GM12864 (cell line): ENCODE measurements at regions not wholly inside any gene's neighbourhood (a gene's known extent, or its start where the extent isn't known, plus 50 kb on each side); places are given as distances from the start of the nearest gene placed in this dataset.

Experiments used
- DNase-seq: peaks from one replicate; pipeline ENCODE4 v3.0.0-alpha.2; 2011; ENCODE audit warnings: low read depth
- H3K4me3 ChIP-seq: 2 replicates; pipeline ENCODE4 v1.5.1; 2011; ENCODE audit warnings: mild to moderate bottlenecking, low read depth, low read length, control low read depth
- CTCF ChIP-seq: IDR thresholded peaks from 2 replicates; pipeline ENCODE4 v1.5.1; 2011; ENCODE audit warnings: low read depth, mild to moderate bottlenecking, moderate library complexity, low read length, control low read depth, inconsistent platforms; ENCODE audit errors: missing control alignments

- no peak for TF ChIP-seq CTCF
- DNase-seq, result no peak
- H3K4me3 ChIP-seq, result no peak overlapping the region
Measured at GRCh38 chr15:100740138-100740537, 137.7 kb downstream of the ASB7 start.

- no peak for TF ChIP-seq CTCF
- H3K4me3 ChIP-seq, result no peak overlapping the region
- DNase-seq, result no peak
Measured at GRCh38 chr15:100751585-100751984, 128.0 kb upstream of the ALDH1A3 start.

- no peak for DNase-seq
- no peak overlapping the region for H3K4me3 ChIP-seq
- no peak for TF ChIP-seq CTCF
Measured at GRCh38 chr15:100753503-100753902, 126.1 kb upstream of the ALDH1A3 start.

GRCh38 chr15:100757661-100758060 is 122.0 kb upstream of the ALDH1A3 start:
- no peak for TF ChIP-seq CTCF
- no peak overlapping the region for H3K4me3 ChIP-seq
- no peak for DNase-seq

GRCh38 chr15:100758555-100758954 is 121.1 kb upstream of the ALDH1A3 start:
- H3K4me3 ChIP-seq, result no peak overlapping the region
- no peak for DNase-seq
- no peak for TF ChIP-seq CTCF

- DNase-seq, result no peak
Measured at GRCh38 chr15:100759106-100759505, 120.5 kb upstream of the ALDH1A3 start.

More at GRCh38 chr15:100759106-100759505, 120.5 kb upstream of the ALDH1A3 start:
- H3K4me3 ChIP-seq, result no peak overlapping the region
- TF ChIP-seq CTCF, result no peak
